ENCODE measurements at regions not wholly inside any gene's neighbourhood (a gene's known extent, or its start where the extent isn't known, plus 50 kb on each side); places are given as distances from the start of the nearest gene placed in this dataset.

- H3K9me3 ChIP-seq = no peaks in the 10 kb centered on the region
- no peak for TF ChIP-seq POLR2A (IDR thresholded peaks at IDR 0.05)
- TF ChIP-seq CTCF (IDR thresholded peaks at IDR 0.05 in 8 of 11, conservative IDR thresholded peaks at IDR 0.05 in 3 of 11) = no peak
- no peak for TF ChIP-seq POLR2AphosphoS5 (IDR thresholded peaks at IDR 0.05)
- WGBS, 5 donors = 78 to 89% (median 86%) methylated on average over 7 of the region's 7 CpGs
- no peaks in the 10 kb centered on the region for H3K4me1 ChIP-seq
- H3K36me3 ChIP-seq = no peaks in the 10 kb centered on the region
- no peak for DNase-seq
- intact Hi-C loops (cut with DNase I; ENCODE audit: low total_unique reads) = no loop called here
- H3K27ac ChIP-seq = no peak overlapping the region
- no peak overlapping the region for H3K4me3 ChIP-seq
- no peaks in the 10 kb centered on the region for H3K27me3 ChIP-seq (replicated peaks in 1 of 7)
Observed at GRCh38 chr18:45553723-45554388, 61.4 kb upstream of the SLC14A2 start.

DNA sequence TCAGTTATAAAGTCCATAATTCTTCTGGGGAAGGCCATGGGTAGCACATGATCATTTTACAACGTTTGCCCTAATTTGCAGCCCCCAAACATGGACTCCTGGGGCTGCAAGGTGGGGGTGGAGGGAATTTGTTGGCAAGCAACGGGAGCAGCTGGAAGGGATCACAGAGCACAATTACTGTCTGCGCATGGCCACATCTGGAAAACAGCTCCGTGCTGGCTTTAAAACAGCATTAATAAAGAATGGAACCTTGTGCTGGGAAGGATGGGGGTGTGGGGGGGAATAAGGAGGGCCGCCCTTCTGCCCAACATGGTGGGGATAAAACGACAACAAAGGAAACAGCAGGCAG is 60.9 kb upstream of the SLC14A2 start:
- Histone ChIP-seq H3K4me1 (no peaks in the 10 kb centered on the region), H3K36me3 (no peaks in the 10 kb centered on the region), H3K27ac (no peak overlapping the region), H3K9me3 (no peaks in the 10 kb centered on the region), H3K27me3 (replicated peaks in 1 of 7) (no peaks in the 10 kb centered on the region), H3K4me3 (no peak overlapping the region)
- TF ChIP-seq POLR2AphosphoS5 (IDR thresholded peaks at IDR 0.05) (no peak), CTCF (IDR thresholded peaks at IDR 0.05 in 8 of 11, conservative IDR thresholded peaks at IDR 0.05 in 3 of 11) (no peak), POLR2A (IDR thresholded peaks at IDR 0.05) (no peak)
- no peak for DNase-seq
- 61 to 76% (median 67%) methylated on average over 6 of the region's 6 CpGs for WGBS, 5 donors
- intact Hi-C loops (cut with DNase I; ENCODE audit: low total_unique reads) = no loop called here

- H3K27ac ChIP-seq = no peak overlapping the region
- H3K27me3 ChIP-seq (replicated peaks in 1 of 7) = no peaks in the 10 kb centered on the region
- intact Hi-C loops (cut with DNase I; ENCODE audit: low total_unique reads) = no loop called here
- no peaks in the 10 kb centered on the region for H3K4me1 ChIP-seq
- no peak overlapping the region for H3K4me3 ChIP-seq
- DNase-seq = no peak
- 93 to 98% (median 97%) methylated on average over 2 of the region's 2 CpGs for WGBS, 5 donors
- H3K9me3 ChIP-seq = no peaks in the 10 kb centered on the region
- TF ChIP-seq POLR2A (IDR thresholded peaks at IDR 0.05) (no peak), POLR2AphosphoS5 (IDR thresholded peaks at IDR 0.05) (no peak), CTCF (IDR thresholded peaks at IDR 0.05 in 8 of 11, conservative IDR thresholded peaks at IDR 0.05 in 3 of 11) (no peak)
- no peaks in the 10 kb centered on the region for H3K36me3 ChIP-seq
Observed at GRCh38 chr18:45556222-45556621, 59.1 kb upstream of the SLC14A2 start.

DNA sequence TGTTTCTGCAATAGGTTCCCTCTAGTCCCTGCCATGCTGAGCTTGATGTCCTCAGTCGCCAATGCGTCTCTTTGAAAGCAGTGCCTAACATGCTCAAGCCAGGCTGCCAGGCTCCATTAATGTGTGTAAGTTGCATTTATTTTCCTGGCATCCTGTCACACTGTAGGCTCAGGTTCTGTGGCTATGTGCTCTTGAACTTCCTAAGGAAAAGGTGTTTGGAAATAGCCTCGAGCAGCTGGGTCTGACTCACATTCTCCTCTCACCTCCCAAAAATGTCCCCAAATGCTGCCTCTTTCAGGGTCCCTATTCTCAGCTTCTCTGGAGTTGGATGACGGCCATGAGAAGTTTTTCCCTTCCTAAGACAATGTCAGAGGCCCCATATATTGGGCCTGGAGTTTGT is 58.0 kb upstream of the SLC14A2 start:
- WGBS, 5 donors = 66 to 86% (median 71%) methylated on average over 4 of the region's 4 CpGs
- no peak for DNase-seq

GRCh38 chr18:45557779-45558178 is 57.5 kb upstream of the SLC14A2 start:
- DNase-seq = no peak
- H3K4me1 ChIP-seq = no peaks in the 10 kb centered on the region
- no peaks in the 10 kb centered on the region for H3K9me3 ChIP-seq
- H3K27me3 ChIP-seq (replicated peaks in 1 of 7) = no peaks in the 10 kb centered on the region
- intact Hi-C loops (cut with DNase I; ENCODE audit: low total_unique reads) = no loop called here
- H3K4me3 ChIP-seq = no peak overlapping the region
- TF ChIP-seq CTCF (IDR thresholded peaks at IDR 0.05 in 8 of 11, conservative IDR thresholded peaks at IDR 0.05 in 3 of 11) (no peak), POLR2A (IDR thresholded peaks at IDR 0.05) (no peak), POLR2AphosphoS5 (IDR thresholded peaks at IDR 0.05) (no peak)
- H3K27ac ChIP-seq = no peak overlapping the region
- H3K36me3 ChIP-seq = no peaks in the 10 kb centered on the region

More for the DNA sequence above, 58.0 kb upstream of the SLC14A2 start:
- no peaks in the 10 kb centered on the region for H3K9me3 ChIP-seq
- H3K4me3 ChIP-seq = no peak overlapping the region
- no peaks in the 10 kb centered on the region for H3K36me3 ChIP-seq
- intact Hi-C loops (cut with DNase I; ENCODE audit: low total_unique reads) = no loop called here
- H3K4me1 ChIP-seq = no peaks in the 10 kb centered on the region
- TF ChIP-seq POLR2A (IDR thresholded peaks at IDR 0.05) = no peak
- no peak overlapping the region for H3K27ac ChIP-seq
- no peaks in the 10 kb centered on the region for H3K27me3 ChIP-seq (replicated peaks in 1 of 7)
